Stimulated activated effector memory CD8-positive, alpha-beta T cell treated with anti-CD3 and anti-CD28 coated beads, Interleukin-12 subunit alpha, Interleukin-12 subunit beta, amount 100 ng/mL, for 72 hours (primary cell): ENCODE measurements at regions not wholly inside any gene's neighbourhood (a gene's known extent, or its start where the extent isn't known, plus 50 kb on each side); places are given as distances from the start of the nearest gene placed in this dataset.

Experiments
- ATAC-seq: fragments of 150-1000 bp; cut with Tn5 transposase; 2 replicates; pipeline ENCODE4 v1.10.0; 2021
- DNase-seq, 2 donors: peaks; one replicate each; pipeline ENCODE4 v3.0.0; 2021 to 2022; ENCODE audit warnings: low spot score in 2 of 2
- H3K27ac Mint-ChIP-seq: one replicate; pipeline ENCODE4 v1.8.0; 2022; ENCODE audit warnings: mild to moderate bottlenecking, mixed read lengths
- H3K36me3 Mint-ChIP-seq: one replicate; pipeline ENCODE4 v1.8.0; 2022; ENCODE audit warnings: mild to moderate bottlenecking, mixed read lengths
- H3K4me1 Mint-ChIP-seq: one replicate; pipeline ENCODE4 v1.8.0; 2022; ENCODE audit warnings: mixed read lengths
- H3K4me3 Mint-ChIP-seq: one replicate; pipeline ENCODE4 v1.8.0; 2022; ENCODE audit warnings: mild to moderate bottlenecking, mixed read lengths
- H3K9me3 Mint-ChIP-seq: one replicate; pipeline ENCODE4 v1.8.0; 2022; ENCODE audit warnings: mixed read lengths

DNA sequence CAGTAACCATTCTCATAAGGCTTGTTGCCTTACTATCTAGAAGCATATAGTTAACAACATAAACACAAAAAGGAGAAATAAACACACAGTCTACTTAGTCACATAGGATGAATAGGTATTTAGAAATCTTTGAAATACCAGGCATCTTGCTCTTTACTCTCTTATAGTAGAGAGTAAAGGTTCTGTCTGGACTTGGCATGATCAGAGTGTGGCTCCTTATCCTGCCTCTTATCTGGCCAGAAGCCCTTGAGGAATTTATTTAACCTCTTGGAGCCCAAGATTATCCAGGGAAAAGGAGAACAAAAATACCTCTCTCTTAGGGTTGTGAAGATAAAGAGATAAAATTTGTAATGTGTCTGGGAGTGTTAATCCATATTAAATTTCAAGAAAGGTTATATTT lies 100.2 kb upstream of the MBNL2 start:
- Mint-ChIP-seq H3K9me3 (no peaks in the 10 kb centered on the region), H3K36me3 (no peaks in the 10 kb centered on the region), H3K4me1 (peaks cover 39% of the 10 kb centered on the region), H3K4me3 (no peak overlapping the region), H3K27ac (no peak overlapping the region)
- no peak for DNase-seq
- ATAC-seq, result no peak

DNA sequence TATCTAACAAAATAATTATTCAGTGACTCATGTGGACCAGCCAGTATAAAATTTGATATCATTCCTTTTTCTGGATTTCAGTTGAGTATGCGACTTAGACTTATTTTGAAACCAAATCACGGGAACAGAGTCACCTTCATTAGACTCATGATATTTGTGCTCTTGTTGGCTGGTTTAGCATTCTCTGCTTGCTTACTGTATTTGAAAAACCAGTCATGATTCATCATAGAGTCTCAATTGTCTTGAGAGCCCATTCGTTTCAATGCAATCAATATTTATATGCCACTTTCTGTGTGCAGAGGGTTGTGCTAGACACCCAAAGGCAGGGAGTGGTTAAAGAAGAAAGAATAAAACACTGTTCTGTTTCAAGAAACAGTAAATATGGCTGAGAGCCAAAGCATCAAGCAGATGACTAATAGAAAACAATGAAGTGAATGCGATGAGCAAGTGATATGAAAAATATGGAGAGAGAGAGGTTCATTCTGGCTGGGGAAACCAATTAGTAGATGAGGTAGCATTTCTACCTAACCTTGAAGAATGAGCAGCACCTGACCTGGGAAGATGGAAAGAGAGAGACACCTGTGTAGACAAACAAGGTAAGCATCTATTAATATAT lies 99.6 kb upstream of the MBNL2 start:
- H3K9me3 Mint-ChIP-seq, result no peaks in the 10 kb centered on the region
- H3K36me3 Mint-ChIP-seq, result no peaks in the 10 kb centered on the region
- H3K4me3 Mint-ChIP-seq, result no peak overlapping the region
- H3K4me1 Mint-ChIP-seq, result peaks cover 42% of the 10 kb centered on the region
- H3K27ac Mint-ChIP-seq, result no peak overlapping the region
- no peak for ATAC-seq
- no peak for DNase-seq

DNA sequence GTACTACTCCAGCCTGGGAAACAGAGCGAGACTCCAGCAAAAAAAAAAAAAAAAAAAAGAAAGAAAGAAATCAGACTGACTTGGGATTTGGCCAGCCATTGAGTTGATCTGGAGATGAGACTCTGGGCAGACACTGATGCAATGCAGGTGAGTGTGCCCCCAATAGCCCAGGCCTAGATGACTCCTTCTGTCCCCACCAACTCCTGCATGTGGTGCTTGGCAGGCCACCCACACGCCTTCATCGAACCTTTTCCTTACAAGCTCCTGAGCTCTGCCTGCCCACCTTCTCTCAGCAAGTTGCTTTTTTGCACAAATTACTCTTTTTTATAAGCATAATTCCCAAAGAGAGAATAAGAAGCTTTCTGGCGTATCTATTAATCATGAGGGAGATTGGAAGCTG lies 97.9 kb upstream of the MBNL2 start:
- Mint-ChIP-seq H3K4me1 (peaks cover 42% of the 10 kb centered on the region), H3K36me3 (no peaks in the 10 kb centered on the region), H3K4me3 (no peak overlapping the region), H3K27ac (no peak overlapping the region), H3K9me3 (no peaks in the 10 kb centered on the region)
- DNase-seq, result no peak
- ATAC-seq, result no peak

DNA sequence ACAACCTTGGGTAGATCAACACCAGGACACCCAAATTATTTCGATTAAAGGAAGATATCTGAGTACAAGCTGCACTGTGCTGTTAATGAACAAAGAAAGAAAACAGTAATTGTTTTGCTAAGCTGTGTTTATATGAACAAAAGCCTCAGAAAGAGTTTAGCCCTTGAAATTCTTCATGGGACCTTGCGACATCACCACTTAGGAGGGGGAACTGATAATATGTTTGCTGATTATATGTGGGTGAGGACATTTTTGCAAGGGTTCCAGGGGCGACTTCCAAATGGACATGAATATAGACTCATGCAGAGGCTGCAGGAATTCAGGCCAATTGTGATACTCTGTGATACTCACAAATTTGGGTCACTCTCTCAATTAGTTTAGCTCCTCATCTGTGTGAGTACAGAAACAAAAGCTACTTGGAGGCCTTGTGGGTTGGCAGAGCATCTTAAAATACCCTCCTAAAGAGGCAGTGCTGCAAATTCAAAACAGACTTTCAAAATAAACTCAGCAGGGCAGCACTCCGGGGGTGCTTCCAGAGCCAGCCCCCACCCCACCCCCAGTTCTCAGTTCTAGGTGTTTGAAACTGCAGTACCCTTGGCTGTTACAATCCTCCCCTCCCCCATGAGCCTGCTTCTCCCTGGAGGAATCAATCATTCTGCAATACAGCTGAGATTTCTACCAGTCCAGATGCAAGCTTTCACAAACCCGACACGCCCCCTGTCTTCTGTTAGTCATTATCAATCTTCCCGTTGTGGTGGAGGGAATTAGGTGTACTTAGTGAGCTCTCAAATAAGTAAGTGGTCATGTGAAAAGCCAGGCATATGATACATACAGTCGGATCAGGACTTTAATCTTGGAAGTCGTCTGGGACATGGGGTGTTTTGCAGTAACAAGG lies 97.0 kb upstream of the MBNL2 start:
- Mint-ChIP-seq H3K4me1 (peaks cover 42% of the 10 kb centered on the region), H3K36me3 (no peaks in the 10 kb centered on the region), H3K27ac (no peak overlapping the region), H3K4me3 (peak overlapping the region; percentile 59), H3K9me3 (no peaks in the 10 kb centered on the region)
- DNase-seq (peak in 1 of 2 donors; percentile 80), ATAC-seq (peak; percentile 69)

DNA sequence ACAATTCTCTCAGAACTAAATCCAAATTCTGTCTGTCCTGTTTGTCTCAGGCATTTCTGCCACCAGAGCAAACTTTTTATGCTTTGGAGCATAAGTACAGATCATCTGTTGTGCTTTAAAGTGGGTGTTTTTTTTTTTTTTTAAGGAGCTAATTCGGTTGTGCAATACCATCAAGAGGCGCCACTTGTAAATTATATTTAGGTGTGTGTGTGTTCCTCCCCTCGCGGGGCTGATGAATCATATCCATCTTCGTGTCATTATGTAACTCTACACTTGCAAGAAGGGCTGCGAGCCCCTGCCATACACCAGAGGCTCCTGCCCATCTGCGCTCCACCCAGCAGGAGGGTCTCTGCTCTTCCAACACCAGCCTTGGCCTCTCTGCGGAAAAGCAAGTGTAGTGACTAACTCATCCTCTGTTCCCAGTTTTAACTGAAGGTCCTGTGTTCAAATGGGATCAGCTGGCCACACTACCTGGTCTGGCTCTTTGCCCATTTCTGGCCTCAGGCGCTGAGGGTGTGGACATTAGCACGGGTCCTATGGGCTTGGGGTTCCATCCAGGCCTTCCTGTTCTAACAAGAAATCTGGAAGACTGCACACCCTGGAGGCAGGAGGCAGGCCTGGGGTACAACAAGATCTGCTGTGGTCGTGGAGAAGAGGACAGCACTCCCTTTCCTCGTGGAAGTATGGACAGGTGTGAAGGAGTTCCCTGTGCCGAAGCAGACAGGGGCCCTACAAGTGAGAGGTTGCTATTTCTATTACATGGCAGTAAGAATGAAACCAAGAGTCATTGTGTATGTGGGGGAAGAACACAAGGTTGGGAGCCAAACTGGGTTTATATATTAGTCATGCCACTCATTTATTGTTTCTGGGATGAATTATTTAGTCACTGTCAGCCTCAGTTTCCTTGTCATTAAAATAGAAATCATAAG lies 96.1 kb upstream of the MBNL2 start:
- Mint-ChIP-seq H3K9me3 (no peaks in the 10 kb centered on the region), H3K27ac (peak overlapping the region; percentile 80), H3K4me1 (peaks cover 35% of the 10 kb centered on the region), H3K36me3 (no peaks in the 10 kb centered on the region), H3K4me3 (peak overlapping the region; percentile 59)
- ATAC-seq, result peak; percentile 92
- DNase-seq, result peak in 1 of 2 donors; percentile 72

DNA sequence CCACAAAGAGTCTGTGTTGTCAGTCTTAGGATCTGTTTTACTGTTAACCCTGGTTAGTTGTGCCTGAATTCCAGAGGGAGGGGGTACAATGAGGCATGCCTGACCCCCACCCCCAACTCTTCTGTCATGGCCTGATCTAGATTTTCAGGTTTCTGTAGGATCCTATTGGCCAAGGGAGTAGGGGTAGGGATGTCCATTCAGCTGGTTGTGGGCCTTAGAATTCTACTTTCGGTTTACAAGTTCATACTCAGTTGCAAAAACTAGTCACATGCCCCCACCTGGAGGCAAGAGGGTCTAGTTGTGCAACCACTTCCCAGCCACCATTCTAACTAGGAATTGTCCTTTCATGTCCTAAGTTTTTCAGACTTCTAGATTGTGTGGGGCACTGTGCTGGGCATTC lies 94.3 kb upstream of the MBNL2 start:
- Mint-ChIP-seq H3K4me1 (peaks cover 29% of the 10 kb centered on the region), H3K27ac (no peak overlapping the region), H3K36me3 (no peaks in the 10 kb centered on the region), H3K4me3 (no peak overlapping the region), H3K9me3 (no peaks in the 10 kb centered on the region)
- DNase-seq (no peak), ATAC-seq (no peak)

DNA sequence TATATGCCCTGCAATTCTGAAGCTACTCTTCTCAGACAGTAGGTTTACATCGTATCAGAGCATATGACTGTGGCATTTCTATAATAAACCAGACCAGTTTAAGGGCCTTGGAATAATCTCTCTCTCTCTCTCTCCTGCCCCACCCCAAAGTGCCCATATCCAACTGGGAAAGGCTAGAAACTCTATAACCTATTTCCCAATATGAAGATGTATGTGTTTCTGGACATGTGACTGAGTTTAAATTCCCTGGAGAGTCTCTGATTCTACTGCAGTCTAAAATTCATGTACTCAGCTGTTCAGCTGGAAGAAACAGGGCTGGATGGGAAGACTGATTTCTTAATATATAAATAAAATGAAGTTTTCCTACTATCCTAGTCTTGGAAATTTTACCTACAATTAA lies 91.9 kb upstream of the MBNL2 start:
- peaks cover 20% of the 10 kb centered on the region for H3K4me1 Mint-ChIP-seq
- no peak overlapping the region for H3K27ac Mint-ChIP-seq
- H3K36me3 Mint-ChIP-seq, result no peaks in the 10 kb centered on the region
- no peaks in the 10 kb centered on the region for H3K9me3 Mint-ChIP-seq
- H3K4me3 Mint-ChIP-seq, result no peak overlapping the region
- DNase-seq, result no peak
- no peak for ATAC-seq

DNA sequence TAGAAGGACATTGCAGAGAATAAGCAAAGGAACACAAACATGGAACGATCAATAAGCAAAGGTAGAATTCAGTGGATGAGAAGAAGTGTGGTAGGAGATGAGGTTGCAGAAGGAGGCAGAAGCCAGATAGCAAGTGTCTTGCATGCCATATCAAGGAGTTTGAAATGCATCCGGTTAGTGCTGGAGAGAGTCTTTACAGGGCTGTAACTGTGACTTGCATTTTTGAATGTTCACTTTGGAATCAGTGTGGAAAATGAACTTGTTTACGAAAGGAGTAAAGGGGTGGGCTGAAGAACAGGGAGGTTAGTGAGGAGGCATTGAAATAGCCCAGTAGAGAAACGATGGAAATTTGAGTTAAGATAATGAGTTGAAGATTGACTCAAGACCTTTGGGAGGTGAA lies 90.7 kb upstream of the MBNL2 start:
- no peaks in the 10 kb centered on the region for H3K36me3 Mint-ChIP-seq
- no peaks in the 10 kb centered on the region for H3K9me3 Mint-ChIP-seq
- peaks cover 7% of the 10 kb centered on the region for H3K4me1 Mint-ChIP-seq
- no peak for ATAC-seq
- DNase-seq, result no peak
- no peak overlapping the region for H3K27ac Mint-ChIP-seq
- H3K4me3 Mint-ChIP-seq, result no peak overlapping the region

DNA sequence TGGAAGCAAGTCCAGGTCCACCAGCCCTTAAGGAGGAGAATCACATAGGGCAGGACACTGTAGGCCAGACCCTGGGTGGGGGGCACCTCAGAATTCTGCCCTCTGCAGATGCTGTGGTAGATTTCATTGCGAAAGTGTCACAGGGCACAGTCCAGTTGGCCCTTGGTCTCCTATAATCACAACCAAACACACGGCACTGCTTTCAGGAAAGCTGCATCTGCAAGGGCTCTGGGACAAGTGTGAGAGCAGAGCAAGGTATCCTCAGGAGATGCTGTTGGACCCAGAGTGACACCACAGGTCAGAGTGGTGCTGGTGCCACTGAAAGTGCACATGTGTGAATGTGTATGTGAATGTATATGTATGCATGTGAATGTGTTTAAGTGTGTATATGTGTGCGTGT lies 88.6 kb upstream of the MBNL2 start:
- DNase-seq, result no peak
- no peak overlapping the region for H3K4me3 Mint-ChIP-seq
- no peaks in the 10 kb centered on the region for H3K4me1 Mint-ChIP-seq
- H3K9me3 Mint-ChIP-seq, result no peaks in the 10 kb centered on the region
- no peak overlapping the region for H3K27ac Mint-ChIP-seq
- peak; percentile 24 for ATAC-seq
- no peaks in the 10 kb centered on the region for H3K36me3 Mint-ChIP-seq

DNA sequence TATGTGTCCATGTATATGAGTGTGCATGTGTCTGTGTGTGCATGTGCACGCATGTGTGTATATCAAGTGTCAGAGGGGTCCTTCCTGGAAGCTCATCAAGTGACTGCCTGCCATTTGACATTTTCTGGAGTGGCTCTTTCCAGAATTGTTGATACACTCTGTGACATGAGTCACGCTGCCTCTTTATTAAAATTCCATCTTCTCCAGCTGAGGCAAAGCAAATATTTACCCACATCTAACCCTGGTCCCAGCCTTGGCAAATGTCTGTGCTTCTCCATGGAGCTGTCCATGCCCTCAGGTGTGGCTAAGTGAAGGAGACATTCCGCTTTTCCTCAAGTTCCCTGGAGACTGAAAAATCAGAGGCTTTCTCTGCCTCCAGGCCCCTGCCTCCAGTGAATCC lies 88.2 kb upstream of the MBNL2 start:
- H3K36me3 Mint-ChIP-seq, result no peaks in the 10 kb centered on the region
- DNase-seq (no peak), ATAC-seq (peak; percentile 21)
- H3K4me3 Mint-ChIP-seq, result no peak overlapping the region
- H3K4me1 Mint-ChIP-seq, result no peaks in the 10 kb centered on the region
- H3K9me3 Mint-ChIP-seq, result no peaks in the 10 kb centered on the region
- no peak overlapping the region for H3K27ac Mint-ChIP-seq

DNA sequence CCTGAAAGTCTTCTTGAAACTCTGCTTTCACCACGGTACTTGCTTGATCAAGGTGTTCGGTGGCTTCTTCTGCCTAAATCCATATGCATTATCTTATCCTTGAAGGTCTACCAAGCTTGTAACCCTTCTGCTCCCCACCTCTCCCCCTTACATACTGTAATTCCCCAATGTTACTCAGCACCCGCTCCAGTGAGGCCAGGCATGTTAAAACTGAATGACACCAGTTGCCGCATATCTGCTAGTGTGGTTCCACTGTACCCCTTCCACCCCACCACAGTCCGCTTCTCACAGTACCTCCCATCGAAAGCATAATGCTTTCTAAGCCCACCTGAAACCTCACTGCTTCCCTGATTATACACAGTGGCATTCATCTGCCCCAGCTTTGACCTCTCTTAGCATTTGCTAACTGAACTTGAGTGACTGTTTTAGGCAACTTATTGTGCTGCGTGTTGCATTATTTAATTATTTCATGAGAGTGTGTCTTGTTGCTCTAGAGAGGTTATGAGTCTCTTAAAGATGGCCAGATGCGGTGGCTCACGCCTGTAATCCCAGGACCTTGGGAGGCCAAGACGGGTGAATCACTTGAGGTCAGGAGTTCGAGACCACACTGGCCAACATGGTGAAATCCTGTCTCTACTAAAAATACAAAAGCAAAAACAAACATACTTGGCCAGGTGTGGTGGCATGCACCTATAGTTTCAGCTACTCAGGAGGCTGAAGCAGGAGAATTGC lies 87.6 kb upstream of the MBNL2 start:
- no peak overlapping the region for H3K27ac Mint-ChIP-seq
- no peaks in the 10 kb centered on the region for H3K36me3 Mint-ChIP-seq
- ATAC-seq (no peak), DNase-seq (no peak)
- no peaks in the 10 kb centered on the region for H3K4me1 Mint-ChIP-seq
- H3K9me3 Mint-ChIP-seq, result no peaks in the 10 kb centered on the region
- no peak overlapping the region for H3K4me3 Mint-ChIP-seq

DNA sequence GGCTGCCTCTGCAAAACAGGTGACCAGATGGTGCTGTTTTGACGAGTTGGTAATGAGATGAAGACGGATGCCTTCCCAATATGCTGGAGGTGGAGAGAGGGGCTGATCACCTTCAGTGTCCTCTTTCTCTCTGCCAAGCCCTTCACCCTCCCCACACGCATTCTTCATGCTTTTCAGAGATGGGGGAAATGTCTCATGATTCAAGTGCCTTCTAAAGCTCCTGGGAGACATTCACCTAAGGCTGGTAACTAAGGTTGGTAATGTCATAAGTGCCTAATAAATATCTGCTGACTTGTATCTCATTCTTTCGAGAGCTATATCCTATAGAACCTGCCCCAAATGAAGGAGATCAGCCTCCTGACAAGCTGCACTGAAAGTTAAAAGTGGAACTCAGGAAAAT lies 86.2 kb upstream of the MBNL2 start:
- Mint-ChIP-seq H3K4me1 (no peaks in the 10 kb centered on the region), H3K36me3 (no peaks in the 10 kb centered on the region), H3K27ac (no peak overlapping the region), H3K4me3 (no peak overlapping the region), H3K9me3 (no peaks in the 10 kb centered on the region)
- DNase-seq (no peak), ATAC-seq (no peak)

DNA sequence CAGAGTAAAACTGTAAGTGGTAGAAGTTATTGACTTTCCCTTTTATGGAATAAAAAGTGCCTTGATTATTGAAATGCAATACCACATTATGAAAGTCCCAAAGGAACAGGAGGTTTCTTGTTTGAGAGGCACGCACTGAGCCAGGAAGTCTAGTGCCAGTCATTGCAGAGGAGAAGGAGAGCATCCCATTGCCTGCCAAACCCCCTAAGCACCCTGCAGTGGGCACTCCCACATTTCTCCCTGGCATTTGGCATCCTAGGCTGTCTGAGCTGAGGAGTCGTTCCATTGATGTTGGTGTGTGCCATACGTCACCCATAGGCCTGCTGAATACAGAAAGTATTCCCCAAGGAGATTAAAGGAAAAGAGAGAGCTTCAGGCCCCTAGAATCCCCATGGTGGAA lies 85.7 kb upstream of the MBNL2 start:
- no peak overlapping the region for H3K27ac Mint-ChIP-seq
- H3K9me3 Mint-ChIP-seq, result no peaks in the 10 kb centered on the region
- peaks cover 2% of the 10 kb centered on the region for H3K4me1 Mint-ChIP-seq

DNA sequence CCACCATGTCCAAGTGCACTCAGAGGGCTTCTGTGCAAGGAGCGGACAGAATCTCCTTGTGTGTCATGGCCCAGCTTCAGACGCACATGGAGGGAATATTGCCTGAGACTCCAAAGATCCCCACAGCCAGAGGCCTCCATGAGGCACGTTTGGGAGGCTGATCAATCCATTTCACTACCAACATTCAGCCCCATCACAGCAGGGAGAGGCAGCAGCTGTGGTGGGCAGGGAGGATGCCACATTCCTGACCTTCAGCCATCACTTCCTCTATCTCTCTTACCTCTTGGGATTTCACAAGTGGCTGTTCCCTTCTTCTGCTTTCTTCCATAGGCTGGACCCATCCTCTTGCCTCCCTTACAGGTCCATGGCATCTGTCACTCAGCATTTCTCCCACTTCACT lies 82.4 kb upstream of the MBNL2 start:
- Mint-ChIP-seq H3K36me3 (no peaks in the 10 kb centered on the region), H3K4me3 (no peak overlapping the region), H3K27ac (no peak overlapping the region), H3K4me1 (peaks cover 8% of the 10 kb centered on the region), H3K9me3 (no peaks in the 10 kb centered on the region)
- no peak for ATAC-seq
- no peak for DNase-seq

More for the DNA sequence above, 85.7 kb upstream of the MBNL2 start:
- ATAC-seq (no peak), DNase-seq (no peak)
- H3K36me3 Mint-ChIP-seq, result no peaks in the 10 kb centered on the region
- H3K4me3 Mint-ChIP-seq, result no peak overlapping the region

DNA sequence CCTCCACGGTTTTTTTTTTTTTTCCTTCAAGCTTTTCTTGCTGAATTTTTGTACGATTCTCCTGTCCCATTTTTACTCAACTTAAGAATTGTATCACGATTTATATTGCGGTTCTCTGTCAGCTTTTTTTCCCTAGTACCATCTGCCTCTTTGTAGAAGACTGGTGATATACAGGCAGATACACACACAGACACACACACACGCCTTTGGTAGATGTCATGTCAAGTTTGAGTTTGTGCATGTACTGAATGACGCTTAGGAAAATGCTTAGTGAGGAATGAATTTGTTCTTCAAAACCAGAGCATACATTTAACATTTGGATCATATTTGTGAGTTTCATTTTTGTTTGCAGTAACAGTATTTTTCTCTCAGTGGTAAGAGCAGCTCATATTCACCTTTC lies 82.0 kb upstream of the MBNL2 start:
- Mint-ChIP-seq H3K4me3 (no peak overlapping the region), H3K9me3 (no peaks in the 10 kb centered on the region), H3K4me1 (peaks cover 8% of the 10 kb centered on the region), H3K36me3 (no peaks in the 10 kb centered on the region), H3K27ac (no peak overlapping the region)
- no peak for ATAC-seq
- DNase-seq, result no peak
